HEK293 (cell line): ENCODE measurements at regions not wholly inside any gene's neighbourhood (a gene's known extent, or its start where the extent isn't known, plus 50 kb on each side); places are given as distances from the start of the nearest gene placed in this dataset.

Source experiments
- ATF2 ChIP-seq: fragments of 450-650 bp; formaldehyde crosslinking; IDR thresholded peaks from 2 replicates; pipeline ENCODE4 v1.5.1; 2016; ENCODE audit warnings: missing biosample characterization, missing genetic modification characterization, low read depth
- FEZF1 ChIP-seq: fragments of 450-650 bp; formaldehyde crosslinking; IDR thresholded peaks from 2 replicates; pipeline ENCODE4 v1.5.1; 2016; ENCODE audit warnings: missing biosample characterization, missing genetic modification characterization
- KLF16 ChIP-seq: fragments of 450-650 bp; formaldehyde crosslinking; IDR thresholded peaks from 2 replicates; pipeline ENCODE4 v1.5.1; 2017; ENCODE audit warnings: missing biosample characterization, missing genetic modification characterization
- SCRT2 ChIP-seq: fragments of 450-650 bp; formaldehyde crosslinking; IDR thresholded peaks from 2 replicates; pipeline ENCODE4 v1.5.1; 2016; ENCODE audit warnings: missing biosample characterization, missing genetic modification characterization
- SP7 ChIP-seq: fragments of 450-650 bp; formaldehyde crosslinking; IDR thresholded peaks from 2 replicates; pipeline ENCODE4 v1.5.1; 2016; ENCODE audit warnings: missing biosample characterization, missing genetic modification characterization
- YY1 ChIP-seq: fragments of 450-650 bp; formaldehyde crosslinking; IDR thresholded peaks from 2 replicates; pipeline ENCODE4 v1.5.1; 2018; ENCODE audit warnings: missing biosample characterization, missing genetic modification characterization
- ZBTB10 ChIP-seq: fragments of 450-650 bp; formaldehyde crosslinking; IDR thresholded peaks from 2 replicates; pipeline ENCODE4 v1.5.1; 2016; ENCODE audit warnings: missing biosample characterization, missing genetic modification characterization
- ZBTB48 ChIP-seq: fragments of 450-650 bp; formaldehyde crosslinking; IDR thresholded peaks from 2 replicates; pipeline ENCODE4 v1.5.1; 2016; ENCODE audit warnings: missing biosample characterization, missing genetic modification characterization
- ZBTB7A ChIP-seq: fragments of 450-650 bp; formaldehyde crosslinking; IDR thresholded peaks from 2 replicates; pipeline ENCODE4 v1.5.1; 2016; ENCODE audit warnings: low read depth, missing biosample characterization, missing genetic modification characterization
- ZFP69B ChIP-seq: fragments of 450-650 bp; formaldehyde crosslinking; IDR thresholded peaks from 2 replicates; pipeline ENCODE4 v1.5.1; 2016; ENCODE audit warnings: missing biosample characterization, missing genetic modification characterization
- ZNF132 ChIP-seq: fragments of 450-650 bp; formaldehyde crosslinking; IDR thresholded peaks from 2 replicates; pipeline ENCODE4 v1.5.1; 2017; ENCODE audit warnings: missing biosample characterization, missing genetic modification characterization, borderline replicate concordance
- ZNF155 ChIP-seq: fragments of 450-650 bp; formaldehyde crosslinking; IDR thresholded peaks from 2 replicates; pipeline ENCODE4 v1.5.1; 2016; ENCODE audit warnings: missing biosample characterization, missing genetic modification characterization
- ZNF157 ChIP-seq: fragments of 450-650 bp; formaldehyde crosslinking; IDR thresholded peaks from 2 replicates; pipeline ENCODE4 v1.5.1; 2016; ENCODE audit warnings: missing biosample characterization, missing genetic modification characterization
- ZNF223 ChIP-seq: fragments of 450-650 bp; formaldehyde crosslinking; IDR thresholded peaks from 2 replicates; pipeline ENCODE4 v1.5.1; 2016; ENCODE audit warnings: missing biosample characterization, missing genetic modification characterization
- ZNF239 ChIP-seq: fragments of 450-650 bp; formaldehyde crosslinking; IDR thresholded peaks from 2 replicates; pipeline ENCODE4 v1.5.1; 2016; ENCODE audit warnings: missing biosample characterization, missing genetic modification characterization
- ZNF248 ChIP-seq: fragments of 450-650 bp; formaldehyde crosslinking; IDR thresholded peaks from 2 replicates; pipeline ENCODE4 v1.5.1; 2017; ENCODE audit warnings: missing biosample characterization, missing genetic modification characterization
- ZNF274 ChIP-seq, 2 experiments: fragments of 200-500 bp in 1 of 2; fragments of 450-650 bp in 1 of 2; sonication (Bioruptor generic) in 1 of 2; formaldehyde crosslinking in 1 of 2; IDR thresholded peaks; 2 replicates each; pipeline versions ENCODE4 v1.5.1 to v1.6.1; 2014 to 2016; ENCODE audit warnings: borderline replicate concordance in 1 of 2, inconsistent platforms in 1 of 2, low read length in 1 of 2, missing biosample characterization in 1 of 2, missing genetic modification characterization in 1 of 2
- ZNF292 ChIP-seq: fragments of 450-650 bp; formaldehyde crosslinking; IDR thresholded peaks from 2 replicates; pipeline ENCODE4 v1.5.1; 2016; ENCODE audit warnings: low read depth, missing biosample characterization, missing genetic modification characterization, borderline replicate concordance
- ZNF324 ChIP-seq: fragments of 450-650 bp; formaldehyde crosslinking; IDR thresholded peaks from 2 replicates; pipeline ENCODE4 v1.5.1; 2016; ENCODE audit warnings: missing biosample characterization, missing genetic modification characterization
- ZNF341 ChIP-seq: fragments of 450-650 bp; formaldehyde crosslinking; IDR thresholded peaks from 2 replicates; pipeline ENCODE4; 2016; ENCODE audit warnings: low read depth, missing biosample characterization, missing genetic modification characterization
- ZNF391 ChIP-seq: fragments of 450-650 bp; formaldehyde crosslinking; IDR thresholded peaks from 2 replicates; pipeline ENCODE4 v1.5.1; 2016; ENCODE audit warnings: low read depth, missing biosample characterization, missing genetic modification characterization, borderline replicate concordance
- ZNF521 ChIP-seq: fragments of 450-650 bp; formaldehyde crosslinking; IDR thresholded peaks from 2 replicates; pipeline ENCODE4 v1.5.1; 2017; ENCODE audit warnings: missing biosample characterization, mild to moderate bottlenecking, missing genetic modification characterization
- ZNF621 ChIP-seq: fragments of 450-650 bp; formaldehyde crosslinking; IDR thresholded peaks from 2 replicates; pipeline ENCODE4 v1.5.1; 2017; ENCODE audit warnings: missing biosample characterization, missing genetic modification characterization
- ZNF623 ChIP-seq: fragments of 450-650 bp; formaldehyde crosslinking; IDR thresholded peaks from 2 replicates; pipeline ENCODE4 v1.5.1; 2016; ENCODE audit warnings: missing biosample characterization, missing genetic modification characterization
- ZNF626 ChIP-seq: fragments of 450-650 bp; sonication (Bioruptor Pico); formaldehyde crosslinking; IDR thresholded peaks from 2 replicates; pipeline ENCODE4 v1.5.1; 2018; ENCODE audit warnings: missing biosample characterization, missing genetic modification characterization, inconsistent platforms
- ZNF660 ChIP-seq: fragments of 450-650 bp; IDR thresholded peaks from 2 replicates; pipeline ENCODE4 v1.5.1; 2018; ENCODE audit warnings: missing biosample characterization, mild to moderate bottlenecking, missing genetic modification characterization
- ZNF76 ChIP-seq: fragments of 450-650 bp; formaldehyde crosslinking; IDR thresholded peaks from 2 replicates; pipeline ENCODE4; 2016; ENCODE audit warnings: low read depth, missing biosample characterization, missing genetic modification characterization, borderline replicate concordance
- ZSCAN23 ChIP-seq: fragments of 450-650 bp; formaldehyde crosslinking; IDR thresholded peaks from 2 replicates; pipeline ENCODE4 v1.5.1; 2016; ENCODE audit warnings: missing biosample characterization, missing genetic modification characterization
- TF ChIP-seq, protein P1 (sequence below): fragments of 450-650 bp; formaldehyde crosslinking; IDR thresholded peaks from 2 replicates; pipeline ENCODE4 v1.5.0; 2017; ENCODE audit warnings: missing biosample characterization, missing genetic modification characterization, borderline replicate concordance
- TF ChIP-seq, protein P2 (sequence below): fragments of 450-650 bp; formaldehyde crosslinking; IDR thresholded peaks from 2 replicates; pipeline ENCODE4 v1.5.1; 2016; ENCODE audit warnings: missing biosample characterization, missing genetic modification characterization
- TF ChIP-seq, protein P3 (sequence below): fragments of 450-650 bp; formaldehyde crosslinking; IDR thresholded peaks from 2 replicates; pipeline ENCODE4 v1.5.1; 2017; ENCODE audit warnings: missing biosample characterization, missing genetic modification characterization

GRCh38 chr2:12303181-12304030 is 413.3 kb upstream of the TRIB2 start (continued):
- TF ChIP-seq ZNF623 (tag by site-specific recombination) (no peak), ZNF626 (tag by site-specific recombination) (no peak), ZNF391 (tag by site-specific recombination) (peak; percentile 74; the same call in 1 of the 2 replicates), ZNF223 (no peak), ZNF248 (no peak), ZNF341 (tag by site-specific recombination) (no peak), ZBTB48 (peak; percentile 83), SCRT2 (tag by site-specific recombination) (peak; percentile 91), ZNF132 (tag by site-specific recombination) (no peak), ZBTB10 (tag by site-specific recombination) (no peak), ZBTB7A (tag by site-specific recombination) (no peak), SP7 (tag by site-specific recombination) (peak; percentile 97), ZNF239 (tag by site-specific recombination) (no peak), ZNF521 (no peak), ZNF621 (no peak), FEZF1 (tag by site-specific recombination) (peak; percentile 96), ZNF274 (IDR thresholded peaks at IDR 0.05; ENCODE audit: low read length) (no peak), ZNF274 (tag by site-specific recombination; IDR thresholded peaks at IDR 0.05; ENCODE audit: borderline replicate concordance) (no peak), YY1 (tag by site-specific recombination) (no peak), ZNF155 (no peak), ATF2 (tag by site-specific recombination) (peak; percentile 61), ZNF660 (tag by site-specific recombination) (peak; percentile 87; the same call in 1 of the 2 replicates), ZNF76 (tag by site-specific recombination) (no peak), ZNF324 (peak; percentile 57; the same call in 1 of the 2 replicates), KLF16 (tag by site-specific recombination) (no peak), ZSCAN23 (tag by site-specific recombination) (peak; percentile 91), ZFP69B (tag by site-specific recombination) (peak; percentile 42), ZNF157 (tag by site-specific recombination) (no peak), ZNF292 (tag by site-specific recombination) (no peak)
- TF ChIP-seq, protein P1, sequence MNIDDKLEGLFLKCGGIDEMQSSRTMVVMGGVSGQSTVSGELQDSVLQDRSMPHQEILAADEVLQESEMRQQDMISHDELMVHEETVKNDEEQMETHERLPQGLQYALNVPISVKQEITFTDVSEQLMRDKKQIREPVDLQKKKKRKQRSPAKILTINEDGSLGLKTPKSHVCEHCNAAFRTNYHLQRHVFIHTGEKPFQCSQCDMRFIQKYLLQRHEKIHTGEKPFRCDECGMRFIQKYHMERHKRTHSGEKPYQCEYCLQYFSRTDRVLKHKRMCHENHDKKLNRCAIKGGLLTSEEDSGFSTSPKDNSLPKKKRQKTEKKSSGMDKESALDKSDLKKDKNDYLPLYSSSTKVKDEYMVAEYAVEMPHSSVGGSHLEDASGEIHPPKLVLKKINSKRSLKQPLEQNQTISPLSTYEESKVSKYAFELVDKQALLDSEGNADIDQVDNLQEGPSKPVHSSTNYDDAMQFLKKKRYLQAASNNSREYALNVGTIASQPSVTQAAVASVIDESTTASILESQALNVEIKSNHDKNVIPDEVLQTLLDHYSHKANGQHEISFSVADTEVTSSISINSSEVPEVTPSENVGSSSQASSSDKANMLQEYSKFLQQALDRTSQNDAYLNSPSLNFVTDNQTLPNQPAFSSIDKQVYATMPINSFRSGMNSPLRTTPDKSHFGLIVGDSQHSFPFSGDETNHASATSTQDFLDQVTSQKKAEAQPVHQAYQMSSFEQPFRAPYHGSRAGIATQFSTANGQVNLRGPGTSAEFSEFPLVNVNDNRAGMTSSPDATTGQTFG (tag by site-specific recombination) = no peak
- TF ChIP-seq, protein P2, sequence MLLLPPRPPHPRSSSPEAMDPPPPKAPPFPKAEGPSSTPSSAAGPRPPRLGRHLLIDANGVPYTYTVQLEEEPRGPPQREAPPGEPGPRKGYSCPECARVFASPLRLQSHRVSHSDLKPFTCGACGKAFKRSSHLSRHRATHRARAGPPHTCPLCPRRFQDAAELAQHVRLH (tag by site-specific recombination) = peak; percentile 80
- TF ChIP-seq, protein P3, sequence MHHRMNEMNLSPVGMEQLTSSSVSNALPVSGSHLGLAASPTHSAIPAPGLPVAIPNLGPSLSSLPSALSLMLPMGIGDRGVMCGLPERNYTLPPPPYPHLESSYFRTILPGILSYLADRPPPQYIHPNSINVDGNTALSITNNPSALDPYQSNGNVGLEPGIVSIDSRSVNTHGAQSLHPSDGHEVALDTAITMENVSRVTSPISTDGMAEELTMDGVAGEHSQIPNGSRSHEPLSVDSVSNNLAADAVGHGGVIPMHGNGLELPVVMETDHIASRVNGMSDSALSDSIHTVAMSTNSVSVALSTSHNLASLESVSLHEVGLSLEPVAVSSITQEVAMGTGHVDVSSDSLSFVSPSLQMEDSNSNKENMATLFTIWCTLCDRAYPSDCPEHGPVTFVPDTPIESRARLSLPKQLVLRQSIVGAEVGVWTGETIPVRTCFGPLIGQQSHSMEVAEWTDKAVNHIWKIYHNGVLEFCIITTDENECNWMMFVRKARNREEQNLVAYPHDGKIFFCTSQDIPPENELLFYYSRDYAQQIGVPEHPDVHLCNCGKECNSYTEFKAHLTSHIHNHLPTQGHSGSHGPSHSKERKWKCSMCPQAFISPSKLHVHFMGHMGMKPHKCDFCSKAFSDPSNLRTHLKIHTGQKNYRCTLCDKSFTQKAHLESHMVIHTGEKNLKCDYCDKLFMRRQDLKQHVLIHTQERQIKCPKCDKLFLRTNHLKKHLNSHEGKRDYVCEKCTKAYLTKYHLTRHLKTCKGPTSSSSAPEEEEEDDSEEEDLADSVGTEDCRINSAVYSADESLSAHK (tag by site-specific recombination) = peak; percentile 97
